ENCODE measurements at regions not wholly inside any gene's neighbourhood (a gene's known extent, or its start where the extent isn't known, plus 50 kb on each side); places are given as distances from the start of the nearest gene placed in this dataset.
"Not testable (repeated sequence)": the region's sequence is repeated elsewhere in the genome, so short reads cannot be mapped to it uniquely, and the experiment has no call there.

DNA sequence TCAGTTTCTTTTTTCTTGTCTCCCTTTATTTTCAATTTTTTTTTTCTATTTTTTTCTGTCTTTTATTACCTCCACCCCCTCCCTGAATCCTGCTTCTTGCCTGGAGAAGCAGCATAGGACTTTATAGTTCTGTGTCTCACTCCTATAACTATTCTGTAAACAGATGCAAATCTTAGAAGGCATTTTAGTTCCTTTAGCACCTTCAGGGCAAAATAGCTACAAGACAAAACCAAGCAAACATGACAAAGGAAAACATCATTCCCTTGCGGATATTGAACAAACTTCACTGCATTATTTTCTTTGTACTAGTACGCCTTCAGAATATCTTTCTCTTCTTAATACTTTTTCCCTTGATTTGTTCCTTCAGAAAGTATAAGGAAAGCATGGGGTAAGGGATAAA lies 446.2 kb upstream of the CHORDC1 start:
- no peak for DNase-seq (ENCODE audit: low read depth in 2 of 2)

DNA sequence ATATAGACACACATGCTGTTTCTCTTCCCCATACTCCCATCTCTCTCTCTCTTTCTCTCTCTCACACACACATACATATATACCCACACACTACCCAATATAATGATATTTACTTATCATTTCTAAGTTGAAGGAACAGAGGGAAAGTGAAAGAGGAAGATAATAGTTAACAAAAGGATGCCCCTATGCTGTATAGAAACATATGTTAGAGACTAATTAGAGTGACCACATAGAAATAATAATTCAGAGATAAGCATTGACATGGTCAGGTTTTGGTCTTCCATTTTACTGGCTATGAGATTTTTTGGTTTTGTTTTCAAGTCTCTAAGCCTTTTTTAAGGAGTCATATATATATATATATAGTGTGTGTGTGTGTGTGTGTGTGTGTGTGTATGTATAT lies 445.7 kb upstream of the CHORDC1 start:
- no peak for DNase-seq (ENCODE audit: low read depth in 2 of 2)

DNA sequence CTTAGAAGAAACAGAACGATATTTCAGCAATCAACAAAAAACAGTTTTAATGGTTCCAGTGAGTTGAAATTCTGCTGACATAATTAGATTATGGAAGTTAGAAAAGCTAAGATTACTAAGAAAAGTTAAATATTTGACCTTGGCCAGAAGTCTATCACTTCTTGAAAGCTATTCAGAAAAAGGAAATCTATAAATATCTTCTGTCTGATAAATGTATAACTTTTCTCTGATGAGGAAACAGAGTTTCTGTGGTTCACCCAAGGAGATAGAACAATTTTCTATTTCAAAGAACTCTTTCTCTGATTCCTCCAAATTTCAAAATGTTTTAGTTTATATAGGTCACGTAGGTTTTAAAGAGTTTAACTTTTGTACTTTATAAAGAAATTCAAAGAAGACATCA lies 438.4 kb upstream of the CHORDC1 start:
- DNase-seq (ENCODE audit: low read depth in 2 of 2), result no peak

DNA sequence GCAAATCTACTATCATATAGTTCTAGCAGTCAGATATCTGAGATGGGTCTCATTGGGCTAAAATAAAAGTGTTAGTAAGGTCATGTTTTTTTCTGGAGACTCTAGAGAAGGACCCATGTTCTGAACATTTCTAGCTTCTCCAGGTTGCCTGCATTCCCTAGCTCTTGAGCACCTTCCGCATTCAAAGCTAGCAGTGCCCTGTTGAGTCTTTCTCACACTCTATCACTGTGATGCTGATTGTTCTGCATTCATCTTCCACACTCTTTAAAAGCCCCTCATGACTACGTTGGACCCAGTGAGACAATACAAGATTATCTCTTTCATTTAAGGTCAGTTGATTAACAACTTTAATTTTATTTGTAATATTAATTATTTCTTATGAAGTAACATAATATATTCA lies 433.3 kb upstream of the CHORDC1 start:
- no peak for DNase-seq (ENCODE audit: low read depth in 2 of 2)

DNA sequence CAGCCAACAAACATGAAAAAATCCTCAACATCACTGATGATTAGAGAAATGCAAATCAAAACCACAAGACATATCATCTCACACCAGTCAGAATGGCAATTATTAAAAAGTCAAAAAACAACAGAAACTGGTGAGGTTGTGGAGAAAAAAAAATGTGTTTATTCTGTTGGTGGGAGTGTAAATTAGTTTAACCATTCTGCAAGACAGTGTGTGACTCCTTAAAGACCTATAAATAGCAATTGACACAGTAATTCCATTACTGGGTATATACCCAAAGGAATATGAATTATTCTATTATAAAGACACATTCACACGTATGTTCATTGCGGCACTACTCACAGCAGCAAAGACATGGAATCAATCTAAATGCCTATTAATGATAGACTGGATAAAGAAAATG lies 427.3 kb upstream of the CHORDC1 start:
- DNase-seq (ENCODE audit: low read depth in 2 of 2), result no peak

DNA sequence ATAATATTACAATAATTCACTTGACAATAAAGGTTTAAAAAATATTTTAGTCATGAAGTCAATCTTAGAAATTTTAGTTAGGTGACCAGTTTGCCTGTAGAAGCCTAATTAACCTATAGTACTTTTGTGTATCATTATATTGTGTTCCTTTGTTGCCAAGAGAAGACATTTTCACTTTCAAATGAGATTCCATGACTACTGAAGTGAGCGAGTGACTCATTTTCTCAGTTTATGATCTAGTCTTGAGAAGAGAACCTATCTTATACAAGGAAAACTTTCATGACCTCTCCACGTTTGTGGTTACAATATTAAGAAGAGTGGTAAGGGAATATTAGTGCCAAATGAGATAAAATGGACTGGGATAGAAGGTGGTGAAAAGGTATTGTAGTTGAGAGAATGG lies 423.9 kb upstream of the CHORDC1 start:
- DNase-seq (ENCODE audit: low read depth in 2 of 2), result no peak

DNA sequence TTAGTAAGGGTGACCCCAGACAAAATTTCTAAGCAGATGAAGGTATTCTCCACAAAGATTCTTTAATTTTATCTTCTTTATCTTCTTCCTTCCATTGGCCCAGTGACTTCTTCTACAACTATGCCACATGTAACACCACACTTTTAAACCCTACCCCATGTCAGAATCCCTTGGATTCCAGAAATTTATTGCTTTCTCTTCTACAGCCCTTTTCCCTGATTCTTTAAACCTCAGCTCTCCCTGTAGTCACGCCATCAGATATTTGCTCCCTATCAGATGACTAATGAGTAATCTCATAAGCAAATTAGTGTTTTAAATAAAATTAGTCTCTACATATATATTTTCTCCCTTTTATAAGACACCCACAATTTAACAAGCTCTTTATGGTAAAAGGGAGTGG lies 423.4 kb upstream of the CHORDC1 start:
- no peak for DNase-seq (ENCODE audit: low read depth in 2 of 2)

DNA sequence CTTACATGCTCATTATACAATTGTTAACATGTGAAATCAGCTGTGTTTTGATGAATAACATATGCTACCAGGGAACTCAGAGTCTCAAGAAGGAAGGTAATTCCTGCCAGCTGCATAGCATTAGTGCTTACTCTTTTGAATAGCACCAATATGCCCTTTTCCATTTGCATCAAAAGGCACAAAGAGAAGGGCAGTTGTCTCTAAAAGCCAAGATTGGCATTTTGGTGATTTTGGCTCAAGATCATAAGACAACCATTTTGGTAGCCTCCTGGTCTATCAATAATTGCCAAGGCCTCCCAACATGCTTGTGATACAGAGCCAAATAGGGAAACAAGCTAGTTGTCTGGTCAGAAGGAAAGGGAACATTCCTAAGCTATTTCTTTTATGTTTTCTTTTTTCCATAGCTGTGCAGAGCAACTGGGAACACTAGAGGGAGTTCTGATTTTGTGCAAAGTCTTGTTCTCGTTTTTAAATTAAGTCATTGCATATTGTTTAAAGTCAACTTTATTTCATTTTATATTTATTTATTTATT lies 416.7 kb upstream of the CHORDC1 start:
- DNase-seq (ENCODE audit: low read depth in 2 of 2), result no peak

DNA sequence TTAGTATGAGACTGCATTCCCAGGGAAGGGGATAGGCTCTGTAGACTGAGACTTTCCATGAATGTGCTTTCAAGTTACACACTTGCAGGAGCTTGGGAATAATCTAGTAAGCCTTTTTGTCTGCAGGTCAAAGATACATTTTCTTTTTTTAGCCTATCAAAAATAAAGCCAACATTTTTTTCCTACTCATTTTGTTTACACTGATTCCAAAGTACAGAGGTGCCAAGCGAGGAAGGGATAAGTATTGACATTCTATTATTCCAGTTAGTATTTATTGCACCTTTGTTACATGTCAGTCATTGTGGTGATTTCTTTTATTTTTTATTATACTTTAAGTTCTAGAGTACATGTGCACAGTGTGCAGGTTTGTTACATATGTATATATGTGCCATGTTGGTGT lies 413.0 kb upstream of the CHORDC1 start:
- no peak for DNase-seq (ENCODE audit: low read depth in 2 of 2)

DNA sequence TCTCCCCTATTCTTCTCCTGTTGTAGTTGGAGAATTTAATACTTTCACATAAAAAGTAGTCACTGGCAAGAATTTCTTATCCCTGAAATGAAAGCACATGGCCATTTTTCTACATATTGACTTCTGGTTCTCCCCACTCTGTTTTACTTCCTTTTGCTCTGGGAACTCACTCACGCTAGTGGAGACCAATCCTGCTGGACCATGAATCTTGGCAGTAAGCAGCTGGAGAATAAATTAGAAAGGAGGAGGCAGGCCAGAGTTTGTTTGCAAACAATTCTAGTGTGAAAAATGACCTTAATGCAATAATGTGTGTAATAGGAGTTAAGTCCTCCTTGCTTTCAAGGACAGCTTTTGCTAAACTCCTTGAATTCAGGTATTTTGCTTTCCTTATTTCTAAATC lies 412.3 kb upstream of the CHORDC1 start:
- no peak for DNase-seq (ENCODE audit: low read depth in 2 of 2)

DNA sequence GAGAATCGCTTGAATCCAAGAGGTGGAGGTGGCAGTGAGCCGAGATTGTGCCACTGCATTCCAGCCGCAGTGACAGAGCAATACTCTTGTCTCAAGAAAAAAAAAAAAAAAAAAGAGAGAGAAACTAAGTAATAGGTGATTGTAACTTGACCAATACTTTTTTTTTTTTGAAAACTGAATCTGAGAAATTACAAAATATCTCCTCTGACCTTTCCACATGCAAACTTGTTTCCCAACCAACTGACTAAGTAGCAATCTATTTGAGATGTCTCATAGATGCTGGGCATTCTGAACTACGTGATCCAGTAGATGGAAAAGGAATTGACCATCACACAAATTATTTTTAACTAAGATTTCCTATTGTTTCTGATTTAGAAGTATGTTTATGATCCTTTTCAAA lies 407.3 kb upstream of the CHORDC1 start:
- DNase-seq (ENCODE audit: low read depth in 2 of 2), result no peak

DNA sequence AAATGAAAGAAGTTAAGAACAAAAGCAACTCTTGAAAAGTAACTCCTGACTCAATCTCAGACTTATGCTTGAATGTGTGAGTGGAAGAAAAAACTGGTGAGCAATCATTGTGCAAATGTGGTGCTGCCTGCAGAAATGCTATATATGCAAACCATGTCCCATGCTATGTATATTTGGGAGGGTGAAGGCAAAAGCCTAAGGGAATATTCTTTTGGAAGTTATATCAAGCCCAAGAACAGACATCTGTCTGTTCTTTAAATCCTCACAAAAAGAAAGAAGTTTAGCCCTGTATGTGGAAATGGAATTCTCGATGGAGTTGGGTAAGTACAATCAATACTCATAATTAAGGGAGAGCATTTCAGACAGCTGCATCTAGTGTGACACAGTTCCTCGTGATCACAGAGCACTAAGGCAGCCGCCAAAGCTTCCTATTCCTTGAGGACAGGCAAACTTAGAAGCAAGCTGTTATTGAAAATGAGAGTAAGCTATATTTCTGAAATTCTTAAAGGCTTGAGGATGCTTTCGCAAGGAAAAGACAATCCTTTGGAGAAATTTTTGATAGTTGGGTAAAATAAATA lies 406.5 kb upstream of the CHORDC1 start:
- no peak for DNase-seq (ENCODE audit: low read depth in 2 of 2)

DNA sequence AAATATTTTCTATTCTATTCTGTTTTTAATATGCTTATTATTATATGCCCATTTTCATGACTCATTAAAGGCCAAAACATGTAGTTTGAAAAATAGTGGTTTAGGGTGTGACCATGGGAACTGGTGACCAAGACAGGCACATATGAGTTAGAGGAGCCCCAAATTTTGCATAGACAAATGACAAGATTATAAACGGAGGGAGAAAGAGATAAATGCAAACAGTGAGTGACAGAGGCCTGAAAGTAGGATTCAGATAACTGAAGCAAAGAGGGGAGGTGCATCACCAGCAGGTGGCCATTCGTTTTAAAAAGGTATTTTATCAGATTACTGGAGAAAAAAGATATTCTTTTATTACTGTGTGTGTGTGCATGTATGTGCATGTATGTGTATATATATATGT lies 391.5 kb upstream of the CHORDC1 start:
- DNase-seq (ENCODE audit: low read depth in 2 of 2), result no peak

DNA sequence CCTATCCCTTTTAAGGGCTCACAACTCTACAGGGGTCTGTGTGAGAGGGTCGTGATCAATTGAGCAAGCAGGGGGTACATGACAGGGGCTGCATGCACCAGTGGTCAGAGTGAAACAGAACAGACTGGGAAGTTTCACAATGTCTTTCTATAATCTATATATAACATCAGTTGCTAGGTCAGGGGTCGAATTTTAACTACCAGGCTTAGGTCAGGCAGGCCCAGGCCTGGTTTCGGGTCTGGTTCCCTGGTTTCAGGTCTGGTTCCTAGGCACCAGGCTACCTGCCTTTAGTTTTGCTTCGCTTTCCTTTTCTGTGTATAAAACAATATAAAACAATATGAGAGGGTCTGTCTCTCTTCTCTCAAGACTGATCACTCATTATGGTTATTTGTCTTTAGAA lies 390.2 kb upstream of the CHORDC1 start:
- DNase-seq (ENCODE audit: low read depth in 2 of 2), result not testable (repeated sequence)

DNA sequence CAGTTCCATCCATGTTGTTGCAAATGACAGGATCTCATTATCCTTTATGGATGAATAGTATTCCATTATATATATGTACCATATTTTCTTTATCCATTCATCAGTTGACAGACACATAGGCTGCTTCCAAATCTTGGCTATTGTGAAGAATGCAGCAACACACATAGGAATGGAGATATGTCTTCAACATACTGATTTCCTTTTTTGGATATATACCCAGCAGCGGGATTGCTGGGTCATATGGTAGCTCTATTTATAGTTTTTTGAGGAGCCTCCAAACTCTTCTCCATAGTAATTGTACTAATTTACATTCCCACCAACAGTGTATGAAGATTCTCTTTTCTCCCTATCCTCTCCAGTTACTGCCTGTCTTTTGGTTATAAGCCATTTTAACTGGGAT lies 383.9 kb upstream of the CHORDC1 start:
- no peak for DNase-seq (ENCODE audit: low read depth in 2 of 2)

DNA sequence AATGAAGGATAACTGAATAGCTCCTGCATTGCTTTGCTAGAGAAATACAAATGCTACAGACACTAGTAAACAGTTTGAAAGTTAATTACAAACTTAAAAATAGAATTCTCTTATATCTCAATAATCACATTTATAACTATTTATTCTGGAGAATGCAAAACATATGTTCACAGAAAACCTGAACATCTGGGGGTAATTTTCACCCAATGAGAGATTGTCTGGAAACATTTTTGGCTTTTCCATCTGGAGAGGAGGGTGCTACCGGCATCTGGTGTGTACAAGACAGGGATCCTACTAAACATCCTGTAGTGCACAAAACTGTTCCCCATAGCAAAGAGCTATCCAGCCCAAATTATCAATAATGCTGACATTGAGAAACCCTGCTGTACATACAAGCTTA lies 378.4 kb upstream of the CHORDC1 start:
- DNase-seq (ENCODE audit: low read depth in 2 of 2), result no peak

DNA sequence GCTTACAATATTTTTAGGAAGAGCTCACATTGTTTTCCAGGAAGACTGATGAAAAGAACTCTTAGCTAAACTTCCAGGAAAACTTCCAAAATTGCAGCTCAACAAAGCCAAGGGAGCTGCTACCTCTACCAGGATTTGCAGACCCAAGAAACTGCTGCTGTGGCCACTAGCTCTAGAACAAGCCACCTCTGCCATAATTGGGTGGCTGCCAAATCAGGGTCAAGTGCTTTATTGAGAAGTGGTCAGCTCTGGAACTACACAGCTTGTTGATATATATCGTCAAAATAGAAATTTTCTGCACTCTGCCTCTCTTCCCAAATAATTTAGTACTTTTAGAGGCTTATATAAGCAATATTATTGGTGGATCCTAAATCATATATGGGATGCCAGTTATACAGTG lies 371.8 kb upstream of the CHORDC1 start:
- DNase-seq (ENCODE audit: low read depth in 2 of 2), result no peak

DNA sequence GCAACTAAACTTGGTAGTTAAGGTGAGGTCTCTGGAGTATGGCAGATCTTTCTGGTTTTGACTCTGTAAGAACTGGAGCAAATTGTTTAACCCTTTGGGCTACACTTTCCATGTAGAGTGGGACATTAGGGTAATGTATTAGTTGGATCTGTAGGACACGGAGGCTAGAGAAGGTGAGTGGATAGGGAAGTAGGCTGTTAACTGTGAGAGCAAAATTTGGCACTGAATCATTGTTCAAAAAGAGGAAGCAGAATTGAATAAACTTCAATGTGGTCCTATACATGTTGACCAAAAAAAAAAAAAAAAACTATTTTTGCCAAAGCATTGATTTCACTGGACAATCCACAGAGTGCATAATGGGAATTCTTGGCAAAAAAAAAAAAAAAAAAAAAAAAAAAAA lies 370.2 kb upstream of the CHORDC1 start:
- DNase-seq (ENCODE audit: low read depth in 2 of 2), result no peak

DNA sequence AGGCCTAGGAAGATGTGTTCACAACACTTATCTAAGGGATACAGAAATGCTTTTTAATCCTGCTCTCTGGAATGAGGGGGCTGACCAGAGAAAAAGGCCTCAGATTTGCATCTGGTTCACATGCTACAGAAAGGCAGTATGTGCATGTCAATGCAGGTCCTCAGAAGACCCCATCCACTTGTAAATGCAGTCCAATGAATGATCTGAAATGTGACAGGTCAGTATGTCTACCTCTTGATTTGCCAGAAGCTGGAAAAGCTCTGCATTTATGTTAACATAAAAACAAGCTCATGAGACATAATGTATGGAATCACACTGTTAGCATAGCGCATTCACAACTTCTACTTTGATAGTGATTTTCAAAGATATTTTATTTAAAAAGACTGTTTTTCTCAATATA lies 367.4 kb upstream of the CHORDC1 start:
- DNase-seq (ENCODE audit: low read depth in 2 of 2), result no peak

DNA sequence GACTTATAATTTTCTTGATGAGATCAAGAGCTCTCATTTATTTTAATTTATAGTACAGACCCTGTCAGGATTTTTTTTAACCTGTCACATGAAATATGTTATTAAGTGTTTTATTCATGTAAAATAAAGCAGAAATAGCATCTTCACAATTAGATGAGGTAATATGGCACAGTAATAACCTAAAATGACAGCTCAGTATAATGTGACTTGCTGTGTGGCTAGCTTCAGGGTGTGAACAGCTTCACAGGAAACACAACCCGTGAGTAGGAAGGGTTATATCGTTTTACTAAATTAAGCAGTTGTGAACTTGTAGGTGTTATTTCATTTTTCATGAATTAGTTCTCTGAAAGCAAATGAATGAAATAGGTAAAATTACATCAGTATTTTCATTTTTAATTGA lies 366.9 kb upstream of the CHORDC1 start:
- no peak for DNase-seq (ENCODE audit: low read depth in 2 of 2)

DNA sequence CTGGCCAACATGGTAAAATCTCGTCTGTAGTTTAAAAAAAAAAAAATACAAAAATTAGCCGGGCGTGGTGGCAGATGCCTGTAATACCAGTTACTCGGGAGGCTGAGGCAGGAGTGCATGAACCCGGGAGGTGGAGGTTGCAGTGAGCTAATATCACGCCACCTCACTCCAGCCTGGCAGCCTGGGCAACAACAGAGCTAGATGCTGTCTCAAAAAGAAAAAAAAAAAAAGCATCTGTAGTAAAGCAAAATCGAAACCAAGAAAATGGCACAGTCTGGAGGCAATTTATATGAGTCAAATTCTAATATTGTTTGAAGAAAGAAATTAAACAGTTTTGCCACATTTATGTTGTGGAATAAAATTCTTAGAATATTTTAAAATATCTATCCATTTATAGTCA lies 365.0 kb upstream of the CHORDC1 start:
- no peak for DNase-seq (ENCODE audit: low read depth in 2 of 2)

DNA sequence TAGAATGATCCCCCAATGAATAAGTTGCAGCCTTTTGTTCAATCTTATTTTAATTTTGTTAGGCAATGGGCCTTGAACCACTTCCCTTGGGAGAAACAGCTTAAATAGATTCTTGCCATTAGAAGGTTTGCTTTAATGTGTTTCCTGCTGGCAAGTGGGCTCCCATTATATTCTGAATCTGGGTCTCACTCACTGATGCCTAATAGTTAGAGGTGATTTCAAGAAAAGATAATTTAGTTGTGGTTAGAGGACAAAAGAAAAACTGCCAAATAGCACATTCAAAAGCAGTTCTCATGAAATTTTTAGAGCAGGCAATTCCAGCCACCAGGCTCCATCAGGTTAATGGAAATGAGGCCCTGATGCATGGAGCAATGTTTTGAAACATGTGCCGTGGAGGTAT lies 362.6 kb upstream of the CHORDC1 start:
- no peak for DNase-seq (ENCODE audit: low read depth in 2 of 2)

DNA sequence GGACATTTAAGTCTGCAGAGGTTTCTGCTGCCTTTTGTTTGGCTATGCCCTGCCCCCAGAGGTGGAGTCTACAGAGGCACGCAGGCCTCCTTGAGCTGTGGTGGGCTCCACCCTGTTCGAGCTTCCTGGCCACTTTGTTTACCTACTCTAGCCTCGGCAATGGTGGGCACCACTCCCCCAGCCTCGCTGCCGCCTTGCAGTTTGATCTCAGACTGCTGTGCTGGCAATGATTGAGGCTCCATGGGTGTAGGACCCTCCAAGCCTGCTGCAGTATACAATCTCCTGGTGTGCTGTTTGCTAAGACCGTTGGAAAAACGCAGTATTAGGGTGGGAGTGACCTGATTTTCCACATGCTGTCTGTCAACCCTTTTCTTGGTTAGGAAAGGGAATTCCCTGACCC lies 360.1 kb upstream of the CHORDC1 start:
- DNase-seq (ENCODE audit: low read depth in 2 of 2), result not testable (repeated sequence)

DNA sequence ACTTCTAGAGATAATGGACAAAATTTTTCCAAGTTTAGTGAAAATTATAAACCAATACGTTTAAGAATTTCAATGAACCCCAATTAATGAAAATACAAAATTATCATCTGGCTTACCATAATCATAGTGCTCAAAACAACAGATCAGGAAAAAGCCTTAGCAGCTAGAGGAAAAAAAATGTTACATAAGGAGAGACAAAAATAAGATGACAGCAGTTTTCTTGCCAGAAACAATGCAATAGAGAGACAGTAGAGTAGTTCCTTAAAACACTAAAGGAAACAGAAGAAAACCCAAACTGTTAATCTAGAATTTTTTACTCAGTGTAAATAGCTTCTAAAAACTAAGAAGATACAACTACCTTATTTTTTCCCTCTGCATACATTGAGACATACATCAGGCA lies 341.7 kb upstream of the CHORDC1 start:
- DNase-seq (ENCODE audit: low read depth in 2 of 2), result no peak
